H1 (cell line): ENCODE measurements at regions not wholly inside any gene's neighbourhood (a gene's known extent, or its start where the extent isn't known, plus 50 kb on each side); places are given as distances from the start of the nearest gene placed in this dataset.

ENCODE experiments used
- CTCF ChIA-PET: fragments of 300-600 bp; sonication (Branson Sonifier 250); formaldehyde crosslinking; loops from one replicate; lab custom pipeline; 2021; ENCODE audit not compliant: partially characterized antibody; lab: Charles Lee
- POLR2A ChIA-PET: fragments of 300-600 bp; sonication (Branson Sonifier 250); formaldehyde crosslinking; loops from one replicate; lab custom pipeline; 2021; ENCODE audit warnings: inconsistent platforms; ENCODE audit not compliant: partially characterized antibody; lab: Charles Lee
- DNase-seq, 2 experiments: peaks; one replicate each; pipeline versions ENCODE4 v3.0.0 to v3.0.0-alpha.2; 2010 to 2022; ENCODE audit warnings: low spot score in 2 of 2, low read depth in 1 of 2, mixed read lengths in 1 of 2
- FAIRE-seq: peaks from 2 replicates; lab custom pipeline; 2011; peaks lifted over from hg19 to GRCh38; lab: Jason Lieb, UNC
- H2AFZ ChIP-seq: 2 replicates; pipeline ENCODE4 v1.8.1; 2012; ENCODE audit warnings: low read length, inconsistent platforms
- H2AK5ac ChIP-seq: 2 replicates; pipeline ENCODE4 v1.6.1; 2013; ENCODE audit warnings: low read depth, low read length
- H2BK120ac ChIP-seq: replicated peaks from 2 replicates; pipeline ENCODE3; 2013; ENCODE audit warnings: low read depth, low read length, inconsistent platforms
- H2BK12ac ChIP-seq: 2 replicates; pipeline ENCODE4 v1.6.1; 2013; ENCODE audit warnings: low read depth, low read length
- H2BK15ac ChIP-seq: 2 replicates; pipeline ENCODE4 v1.6.1; 2013; ENCODE audit warnings: low read length
- H2BK20ac ChIP-seq: 2 replicates; pipeline ENCODE4 v1.6.1; 2013; ENCODE audit warnings: low read length
- H2BK5ac ChIP-seq: 2 replicates; pipeline ENCODE4 v1.6.1; 2013; ENCODE audit warnings: low read depth, low read length
- H3K14ac ChIP-seq: 2 replicates; pipeline ENCODE4 v1.6.1; 2013; ENCODE audit warnings: inconsistent platforms; ENCODE audit not compliant: insufficient read length
- H3K18ac ChIP-seq: 2 replicates; pipeline ENCODE4 v1.6.1; 2013; ENCODE audit warnings: low read length; ENCODE audit errors: extremely low read depth
- H3K23ac ChIP-seq: 2 replicates; pipeline ENCODE4 v1.6.1; 2013; ENCODE audit warnings: inconsistent platforms; ENCODE audit not compliant: insufficient read length
- H3K23me2 ChIP-seq: 2 replicates; pipeline ENCODE4 v1.6.1; 2013; ENCODE audit warnings: low read depth, low read length
- H3K27ac ChIP-seq: 2 replicates; pipeline ENCODE4 v1.6.1; 2011; ENCODE audit warnings: low read depth, low read length, inconsistent platforms
- H3K27me3 ChIP-seq, 4 experiments: replicated peaks in 1 of 4; 1 replicate in 1 of 4; 2 replicates in 3 of 4; pipeline versions ENCODE4 v1.6.1 to v1.8.1; 2011 to 2013; ENCODE audit warnings: low read length in 3 of 4, mild to moderate bottlenecking in 3 of 4, inconsistent platforms in 2 of 4, mixed read lengths in 2 of 4, moderate library complexity in 1 of 4; ENCODE audit not compliant: control insufficient read depth in 3 of 4, insufficient read depth in 3 of 4; ENCODE audit errors: extremely low read depth in 1 of 4
- H3K36me3 ChIP-seq, 4 experiments: 2 replicates each; pipeline versions ENCODE4 v1.6.1 to v1.8.1; 2011 to 2013; ENCODE audit warnings: mild to moderate bottlenecking in 4 of 4, low read length in 3 of 4, moderate library complexity in 2 of 4, control low read depth in 1 of 4, inconsistent platforms in 1 of 4; ENCODE audit not compliant: insufficient read depth in 4 of 4, control insufficient read depth in 2 of 4
- H3K4ac ChIP-seq: replicated peaks from 2 replicates; pipeline ENCODE3; 2013; ENCODE audit warnings: low read length, low read depth, mixed read lengths, inconsistent platforms; ENCODE audit not compliant: insufficient read length
- H3K4me1 ChIP-seq, 4 experiments: replicated peaks in 1 of 4; 1 replicate in 1 of 4; 2 replicates in 3 of 4; pipeline versions ENCODE4 v1.6.1 to v1.8.1; 2011 to 2013; ENCODE audit warnings: low read length in 3 of 4, inconsistent platforms in 2 of 4, mixed read lengths in 1 of 4; ENCODE audit not compliant: insufficient read depth in 4 of 4, control insufficient read depth in 3 of 4
- H3K4me2 ChIP-seq, 2 experiments: 2 replicates each; pipeline versions ENCODE4 v1.6.1 to v1.8.1; 2011 to 2013; ENCODE audit warnings: low read depth in 2 of 2, low read length in 2 of 2, control low read depth in 1 of 2, inconsistent platforms in 1 of 2, mild to moderate bottlenecking in 1 of 2; ENCODE audit not compliant: insufficient read depth in 1 of 2
- H3K4me3 ChIP-seq, 4 experiments: fragments of 200-600, 300-600 bp in 1 of 4; sonication (generic), shearing (Covaris generic), sonication (Bioruptor Twin) in 1 of 4; 2 replicates each; pipeline versions ENCODE4 v1.5.1 to v1.8.1; 2011 to 2016; ENCODE audit warnings: low read length in 4 of 4, low read depth in 3 of 4, control low read depth in 2 of 4, inconsistent platforms in 2 of 4, mild to moderate bottlenecking in 2 of 4, mixed read lengths in 1 of 4, moderate library complexity in 1 of 4; ENCODE audit not compliant: insufficient read depth in 2 of 4; ENCODE audit errors: extremely low read depth in 1 of 4
- H3K56ac ChIP-seq: replicated peaks from 2 replicates; pipeline ENCODE3; 2013; ENCODE audit warnings: low read depth, mild to moderate bottlenecking, mixed read lengths, low read length, inconsistent platforms; ENCODE audit not compliant: insufficient read length
- H3K79me1 ChIP-seq: 2 replicates; pipeline ENCODE4 v1.6.1; 2013; ENCODE audit warnings: low read depth, low read length, control low read depth
- H3K79me2 ChIP-seq, 2 experiments: 2 replicates each; pipeline versions ENCODE4 v1.6.1 to v1.8.1; 2012 to 2013; ENCODE audit warnings: low read length in 2 of 2, mild to moderate bottlenecking in 2 of 2, inconsistent platforms in 1 of 2; ENCODE audit not compliant: insufficient read depth in 2 of 2, control insufficient read depth in 1 of 2
- H3K9ac ChIP-seq, 4 experiments: replicated peaks in 1 of 4; 1 replicate in 1 of 4; 2 replicates in 3 of 4; pipeline versions ENCODE4 v1.6.1 to v1.8.1; 2011 to 2013; ENCODE audit warnings: low read depth in 3 of 4, low read length in 3 of 4, control low read depth in 2 of 4, mild to moderate bottlenecking in 2 of 4, moderate library complexity in 2 of 4, inconsistent platforms in 1 of 4; ENCODE audit errors: extremely low read depth in 1 of 4
- H3K9me3 ChIP-seq, 2 experiments: 2 replicates each; pipeline versions ENCODE4 v1.6.1 to v1.8.1; 2012 to 2013; ENCODE audit warnings: mild to moderate bottlenecking in 2 of 2, moderate library complexity in 2 of 2, control low read depth in 1 of 2, inconsistent platforms in 1 of 2, low read depth in 1 of 2, low read length in 1 of 2, mixed read lengths in 1 of 2; ENCODE audit not compliant: insufficient read depth in 2 of 2
- H4K20me1 ChIP-seq, 2 experiments: replicated peaks in 1 of 2; 2 replicates each; pipeline versions ENCODE3 to v1.8.1; 2011 to 2013; ENCODE audit warnings: inconsistent platforms in 2 of 2, low read length in 2 of 2, mild to moderate bottlenecking in 1 of 2; ENCODE audit not compliant: insufficient read depth in 2 of 2, control insufficient read depth in 1 of 2
- H4K5ac ChIP-seq: 2 replicates; pipeline ENCODE4 v1.6.1; 2013; ENCODE audit warnings: low read length, low read depth, mixed read lengths, inconsistent platforms; ENCODE audit not compliant: insufficient read length
- H4K8ac ChIP-seq: 2 replicates; pipeline ENCODE4 v1.8.0; 2013; ENCODE audit warnings: mild to moderate bottlenecking, moderate library complexity, low read length, inconsistent platforms; ENCODE audit not compliant: insufficient read depth; ENCODE audit errors: extremely low read depth
- H4K91ac ChIP-seq: replicated peaks from 2 replicates; pipeline ENCODE3; 2013; ENCODE audit warnings: low read length, mixed read lengths, inconsistent platforms; ENCODE audit not compliant: insufficient read length
- ASH2L ChIP-seq: fragments of 200-600, 300-600 bp; sonication (generic); IDR thresholded peaks from one replicate; pipeline ENCODE4 v1.7.1; 2017; ENCODE audit warnings: low read length
- CEBPB ChIP-seq: IDR thresholded peaks from 2 replicates; pipeline ENCODE4 v1.6.1; 2012; ENCODE audit warnings: low read depth, low read length
- SIRT6 ChIP-seq: IDR thresholded peaks from one replicate; pipeline ENCODE4 v1.7.1; 2012; ENCODE audit warnings: low read length, inconsistent platforms
- TAF7 ChIP-seq: optimal IDR thresholded peaks from 2 replicates; pipeline ENCODE3; 2011; ENCODE audit warnings: low read depth, mild to moderate bottlenecking, inconsistent platforms, low read length, moderate library complexity, borderline replicate concordance
- TCF12 ChIP-seq: IDR thresholded peaks from 2 replicates; pipeline ENCODE4 v1.6.1; 2011; ENCODE audit warnings: low read depth, mild to moderate bottlenecking, low read length
- WGBS, 2 experiments: shearing (Covaris generic) in 1 of 2; methylation state at CpG; one replicate each; pipeline versions ENCODE4 v1.1.6 to v1.1.7; 2013 to 2015; ENCODE audit warnings: low lambda C conversion rate in 2 of 2, mixed read lengths in 2 of 2, inconsistent platforms in 1 of 2, low coverage in 1 of 2, missing lambda C conversion rate in 1 of 2; ENCODE audit not compliant: insufficient replicate concordance in 2 of 2, insufficient coverage in 1 of 2, insufficient read length in 1 of 2; ENCODE audit errors: extremely low coverage in 1 of 2, missing lambda C conversion rate in 1 of 2; 5-methylcytosine and 5-hydroxymethylcytosine counted together
- TF ChIP-seq, protein P1 (sequence below): IDR thresholded peaks from 2 replicates; pipeline ENCODE4 v1.6.1; 2012; ENCODE audit warnings: inconsistent platforms
- TF ChIP-seq, protein P2 (sequence below): IDR thresholded peaks from 2 replicates; pipeline ENCODE4 v1.6.1; 2011; ENCODE audit warnings: low read length, improper control_type of control experiment

DNA sequence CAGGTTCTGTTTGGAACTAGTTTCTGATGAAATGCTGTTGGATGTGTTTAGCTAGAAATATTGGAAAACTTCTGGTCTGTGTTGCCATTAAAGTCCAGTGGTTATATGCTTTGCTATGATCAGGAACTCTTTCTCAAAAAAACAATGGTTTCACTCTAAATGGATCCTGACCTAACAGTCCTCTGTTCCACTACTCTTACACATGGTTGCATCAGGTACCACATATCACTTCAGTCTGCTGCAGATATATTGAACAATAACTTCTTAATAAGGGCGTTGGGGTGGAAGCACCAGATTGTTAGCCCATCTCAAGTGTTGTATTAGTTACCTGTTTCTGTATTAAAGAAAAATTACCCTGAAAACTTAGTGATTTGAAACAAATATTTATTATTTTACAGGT, 676.6 kb upstream of the GCFC2 start:
- H3K4me3 ChIP-seq, result no peak overlapping the region
- H4K91ac ChIP-seq, result no peak overlapping the region
- no peak overlapping the region for H3K18ac ChIP-seq
- H2BK5ac ChIP-seq, result no peak overlapping the region
- no peak overlapping the region for H2AFZ ChIP-seq
- H3K4ac ChIP-seq, result no peak overlapping the region
- H3K9ac ChIP-seq, result no peak overlapping the region
- no peaks in the 10 kb centered on the region for H3K9me3 ChIP-seq
- no peaks in the 10 kb centered on the region for H4K20me1 ChIP-seq
- H3K36me3 ChIP-seq, result no peaks in the 10 kb centered on the region
- H4K8ac ChIP-seq, result no peak overlapping the region
- no peak for TF ChIP-seq ASH2L
- TF ChIP-seq TCF12, result no peak
- no peak for TF ChIP-seq TAF7
- no peak for TF ChIP-seq SIRT6
- no peak for TF ChIP-seq CEBPB
- TF ChIP-seq, protein P1, sequence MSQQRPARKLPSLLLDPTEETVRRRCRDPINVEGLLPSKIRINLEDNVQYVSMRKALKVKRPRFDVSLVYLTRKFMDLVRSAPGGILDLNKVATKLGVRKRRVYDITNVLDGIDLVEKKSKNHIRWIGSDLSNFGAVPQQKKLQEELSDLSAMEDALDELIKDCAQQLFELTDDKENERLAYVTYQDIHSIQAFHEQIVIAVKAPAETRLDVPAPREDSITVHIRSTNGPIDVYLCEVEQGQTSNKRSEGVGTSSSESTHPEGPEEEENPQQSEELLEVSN, result no peak
- TF ChIP-seq, protein P2, sequence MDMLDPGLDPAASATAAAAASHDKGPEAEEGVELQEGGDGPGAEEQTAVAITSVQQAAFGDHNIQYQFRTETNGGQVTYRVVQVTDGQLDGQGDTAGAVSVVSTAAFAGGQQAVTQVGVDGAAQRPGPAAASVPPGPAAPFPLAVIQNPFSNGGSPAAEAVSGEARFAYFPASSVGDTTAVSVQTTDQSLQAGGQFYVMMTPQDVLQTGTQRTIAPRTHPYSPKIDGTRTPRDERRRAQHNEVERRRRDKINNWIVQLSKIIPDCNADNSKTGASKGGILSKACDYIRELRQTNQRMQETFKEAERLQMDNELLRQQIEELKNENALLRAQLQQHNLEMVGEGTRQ, result no peak
- no peak overlapping the region for H3K56ac ChIP-seq
- DNase-seq, result no peak
- H3K27me3 ChIP-seq, result no peaks in the 10 kb centered on the region
- H3K14ac ChIP-seq, result no peak overlapping the region
- no peak overlapping the region for H3K23ac ChIP-seq
- no peaks in the 10 kb centered on the region for H3K23me2 ChIP-seq
- 79% methylated on average over 1 of the region's 1 CpG; no CpG with 5 or more reads in 1 of the 2 experiments for WGBS, 2 experiments
- no peak for FAIRE-seq
- H3K27ac ChIP-seq, result no peak overlapping the region
- H3K79me1 ChIP-seq, result no peaks in the 10 kb centered on the region
- ChIA-PET POLR2A (no interaction called here), CTCF (interaction anchor here (1.2 kb wide), 1 partner anchor 24 kb away, joined by 3 read pairs; no protein-coding TSS in a partner anchor)
- no peaks in the 10 kb centered on the region for H3K4me1 ChIP-seq
- no peak overlapping the region for H3K4me2 ChIP-seq
- no peak overlapping the region for H2BK20ac ChIP-seq
- H2BK15ac ChIP-seq, result no peak overlapping the region
- H2AK5ac ChIP-seq, result no peak overlapping the region
- H3K79me2 ChIP-seq, result no peaks in the 10 kb centered on the region
- H2BK12ac ChIP-seq, result no peak overlapping the region
- H2BK120ac ChIP-seq, result no peak overlapping the region
- H4K5ac ChIP-seq, result no peak overlapping the region
